ENCODE measurements at regions not wholly inside any gene's neighbourhood (a gene's known extent, or its start where the extent isn't known, plus 50 kb on each side); places are given as distances from the start of the nearest gene placed in this dataset.
"Not testable (repeated sequence)": the region's sequence is repeated elsewhere in the genome, so short reads cannot be mapped to it uniquely, and the experiment has no call there.

DNA sequence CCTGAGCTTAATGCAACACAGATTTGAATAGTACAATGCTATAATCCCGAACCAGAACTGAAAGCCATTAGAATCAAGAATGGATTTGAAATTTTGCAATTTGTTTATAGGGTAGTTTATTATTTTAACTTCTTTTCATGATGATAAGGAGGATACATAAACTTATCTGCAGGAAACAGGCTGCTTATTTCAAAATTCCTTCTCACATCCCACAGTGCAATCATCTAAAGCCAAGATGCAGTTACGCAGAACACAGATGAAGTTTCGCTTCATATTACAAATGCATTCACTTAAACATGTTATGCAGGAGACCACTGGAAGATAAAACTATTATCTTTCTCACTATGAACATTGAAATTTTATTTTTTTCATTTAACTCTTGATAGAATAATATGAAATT, 1019.6 kb downstream of the PLA2G4A start:
- DNase-seq, result no peak

DNA sequence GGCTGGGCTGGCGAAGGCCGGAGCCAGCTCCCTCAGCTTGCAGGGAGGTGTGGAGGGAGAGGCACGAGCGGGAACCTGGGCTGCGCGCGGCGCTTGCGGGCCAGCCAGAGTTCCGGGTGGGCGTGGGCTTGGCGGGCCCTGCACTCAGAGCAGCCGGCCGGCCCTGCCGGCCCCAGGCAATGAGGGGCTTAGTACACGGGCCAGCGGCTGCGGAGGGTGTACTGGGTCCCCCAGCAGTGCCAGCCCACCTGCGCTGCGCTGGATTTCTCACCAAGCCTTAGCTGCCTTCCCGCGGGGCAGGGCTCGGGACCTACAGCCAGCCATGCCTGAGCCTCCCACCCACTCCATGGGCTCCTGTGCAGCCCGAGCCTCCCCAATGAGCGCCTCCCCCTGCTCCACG, 1021.4 kb downstream of the PLA2G4A start:
- not testable (repeated sequence) for DNase-seq

DNA sequence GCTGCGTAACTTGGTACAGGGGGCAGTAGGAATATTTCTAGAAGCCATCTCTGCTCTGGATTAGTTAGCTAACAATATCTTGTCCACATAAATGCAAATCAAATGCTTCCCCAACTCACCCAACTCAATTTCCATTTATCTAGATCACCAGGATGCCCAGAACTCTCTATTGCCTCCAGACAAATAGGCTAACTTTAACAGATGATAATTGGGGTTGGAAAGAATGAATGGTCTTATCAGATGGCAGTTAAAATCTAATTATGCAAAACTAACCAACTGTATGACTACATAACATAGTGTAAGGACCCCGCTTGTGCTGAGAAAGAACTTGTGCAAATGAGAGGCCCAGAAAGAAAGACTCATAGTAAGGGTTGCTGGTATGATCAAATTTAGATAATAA, 1024.8 kb downstream of the PLA2G4A start:
- no peak for DNase-seq

DNA sequence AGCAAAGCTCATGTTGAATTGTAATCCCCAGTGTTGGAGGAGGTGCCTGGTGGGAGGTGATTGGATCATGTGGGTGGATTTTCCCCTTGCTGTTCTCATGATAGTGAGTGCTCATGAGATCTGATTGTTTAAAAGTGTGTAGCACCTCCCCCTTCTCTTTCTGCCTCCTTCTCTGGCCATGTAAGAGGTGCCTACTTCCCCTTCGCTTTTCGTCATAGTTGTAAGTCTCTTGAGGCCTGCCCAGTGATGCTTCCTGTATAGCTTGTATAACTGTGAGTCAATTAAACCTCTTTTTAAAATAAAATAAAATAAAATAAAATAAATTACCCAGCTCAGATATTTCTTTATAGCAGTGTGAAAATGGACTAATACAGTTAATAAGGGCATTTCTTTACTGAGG, 1025.7 kb downstream of the PLA2G4A start:
- no peak for DNase-seq

DNA sequence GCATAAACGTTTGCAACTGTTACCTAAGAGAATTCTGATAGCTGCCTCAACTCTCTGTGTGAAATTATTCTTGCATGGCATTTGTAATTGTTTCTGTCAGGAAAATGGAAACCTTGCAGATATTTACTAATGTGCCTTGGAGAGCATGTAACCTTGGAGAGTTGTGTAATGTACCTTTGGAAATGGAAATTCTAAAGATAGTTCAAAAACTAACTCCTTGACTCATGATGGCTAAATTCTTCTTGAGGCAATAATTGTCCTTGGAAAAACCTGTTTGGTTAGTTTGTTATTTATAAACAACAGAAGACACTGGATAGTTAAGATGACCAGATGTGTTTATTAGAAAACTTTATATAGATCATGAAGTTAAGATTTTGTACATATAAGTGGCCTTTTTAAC, 1033.8 kb downstream of the PLA2G4A start:
- DNase-seq, result no peak

DNA sequence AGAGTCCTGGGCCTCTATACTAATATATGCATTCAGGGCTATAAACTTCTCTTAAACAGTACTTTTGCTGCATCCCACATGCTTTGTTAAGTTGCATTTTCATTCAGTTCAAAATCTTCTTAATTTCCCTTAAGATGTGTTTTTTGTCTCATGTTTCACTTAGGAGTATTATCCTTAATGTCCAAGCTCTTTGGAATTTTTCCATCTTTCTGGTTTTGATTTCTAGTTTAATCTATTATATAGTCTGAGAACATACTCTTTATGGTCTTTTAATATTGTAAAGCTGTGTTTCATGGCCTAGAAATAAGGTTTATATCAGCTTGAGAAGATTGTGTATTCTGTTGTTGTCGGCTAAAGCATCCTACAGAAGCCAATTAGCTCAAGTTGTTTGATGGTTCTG, 1041.8 kb downstream of the PLA2G4A start:
- DNase-seq, result no peak

DNA sequence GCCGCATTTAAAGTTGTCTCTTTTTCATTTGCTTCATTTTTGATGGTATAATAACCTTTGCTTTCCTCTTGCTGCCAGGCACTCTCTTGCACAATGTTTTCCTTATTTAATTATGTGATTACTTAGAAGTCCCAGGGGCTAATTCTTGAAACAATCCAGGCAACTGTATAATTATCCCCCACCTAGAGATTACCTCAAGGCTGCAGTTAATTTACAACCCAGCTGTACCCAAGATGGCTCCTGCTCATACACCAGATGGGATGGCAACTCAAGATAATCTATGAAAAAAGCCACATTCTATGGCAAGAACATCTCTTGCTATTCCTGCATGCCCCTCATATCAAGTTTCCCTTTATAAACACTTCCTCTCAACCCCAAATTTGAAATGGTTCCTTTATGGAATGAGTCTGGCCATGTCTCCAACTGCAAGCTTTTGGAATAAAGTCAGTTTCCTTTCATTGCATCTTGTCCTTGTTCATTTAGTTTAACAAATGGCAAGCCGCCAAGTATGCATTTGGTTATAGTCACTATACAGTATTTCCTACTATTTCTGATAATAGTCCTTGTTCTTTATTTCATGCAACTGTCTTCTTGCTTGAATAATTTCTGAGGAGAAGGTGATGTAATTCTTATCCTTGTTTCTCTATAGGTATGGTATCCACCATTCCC, 1042.6 kb downstream of the PLA2G4A start:
- peak; percentile 52 for DNase-seq

DNA sequence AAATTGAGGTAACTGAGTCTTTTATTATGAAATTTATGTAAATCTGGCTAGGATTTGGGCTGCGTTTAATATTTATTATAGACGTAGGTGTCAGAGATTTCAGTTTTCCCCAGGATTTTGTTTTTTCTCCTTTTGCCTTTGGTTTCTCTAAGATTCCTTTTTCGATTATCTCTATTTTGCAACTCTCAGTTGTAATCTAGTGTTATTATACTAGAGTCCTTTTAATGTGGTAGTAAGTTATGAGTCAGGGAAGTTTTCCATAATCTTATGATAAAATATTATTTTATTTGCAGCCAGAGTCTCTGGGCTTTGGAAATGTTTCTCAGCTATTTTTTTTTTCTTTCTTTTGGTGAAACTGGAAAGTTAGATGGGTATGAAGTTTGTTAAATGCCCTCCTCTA, 1043.8 kb downstream of the PLA2G4A start:
- DNase-seq, result no peak

DNA sequence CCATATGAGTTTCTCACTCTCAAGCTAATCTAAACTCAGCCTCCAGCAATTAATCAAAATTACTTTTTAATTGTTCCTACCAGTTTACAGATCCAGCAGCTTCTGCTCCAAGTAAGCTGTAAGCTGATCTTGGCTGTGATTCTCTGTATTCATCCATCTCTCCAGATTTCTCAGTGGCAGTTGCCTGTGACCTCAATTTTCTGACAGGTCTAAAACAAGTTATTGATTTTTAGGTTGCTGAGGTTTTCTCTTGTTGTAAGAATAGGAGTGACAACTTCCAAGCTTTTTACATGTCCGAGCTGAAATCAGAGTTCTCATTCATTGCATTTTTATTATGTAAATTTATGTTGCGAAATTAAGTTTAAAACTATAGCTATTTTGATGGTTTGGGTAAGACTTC, 1044.4 kb downstream of the PLA2G4A start:
- no peak for DNase-seq

DNA sequence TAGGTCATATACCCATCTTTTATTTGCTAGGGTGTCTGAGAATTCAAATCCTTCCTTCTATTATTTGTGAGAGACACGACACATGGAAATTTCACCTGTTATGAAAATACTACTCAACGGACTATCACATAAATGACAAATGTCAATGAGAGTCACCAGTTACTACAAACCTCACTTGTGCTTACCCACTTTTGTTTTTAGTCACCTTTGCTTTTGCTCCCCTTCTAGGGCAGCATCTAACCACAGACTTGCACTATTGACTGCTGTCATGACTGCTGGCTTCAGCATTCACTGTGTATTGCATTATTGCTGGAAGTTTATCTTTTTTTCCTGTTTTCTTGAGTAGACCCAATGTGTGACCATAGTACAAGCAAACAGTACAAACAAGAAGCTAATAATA, 1048.0 kb downstream of the PLA2G4A start:
- no peak for DNase-seq

DNA sequence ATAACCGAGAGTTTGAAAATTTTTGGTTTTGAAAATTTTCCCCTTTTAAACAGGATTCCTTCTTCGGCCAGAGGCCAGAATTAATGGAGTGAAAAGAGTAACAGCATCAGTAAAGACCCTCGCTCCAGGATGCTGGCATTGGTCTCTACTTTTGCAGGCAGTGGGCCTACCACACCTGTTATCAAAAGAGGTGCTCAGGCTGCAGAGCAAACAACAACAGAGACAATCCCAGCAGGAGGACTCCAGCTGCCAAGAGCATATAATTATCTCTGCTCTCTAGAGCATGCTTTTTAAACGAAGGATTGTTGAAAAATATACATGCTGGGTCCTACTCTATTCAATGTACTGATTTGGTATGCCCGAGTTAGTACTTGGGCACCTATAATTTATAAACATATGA, 1048.5 kb downstream of the PLA2G4A start:
- no peak for DNase-seq

DNA sequence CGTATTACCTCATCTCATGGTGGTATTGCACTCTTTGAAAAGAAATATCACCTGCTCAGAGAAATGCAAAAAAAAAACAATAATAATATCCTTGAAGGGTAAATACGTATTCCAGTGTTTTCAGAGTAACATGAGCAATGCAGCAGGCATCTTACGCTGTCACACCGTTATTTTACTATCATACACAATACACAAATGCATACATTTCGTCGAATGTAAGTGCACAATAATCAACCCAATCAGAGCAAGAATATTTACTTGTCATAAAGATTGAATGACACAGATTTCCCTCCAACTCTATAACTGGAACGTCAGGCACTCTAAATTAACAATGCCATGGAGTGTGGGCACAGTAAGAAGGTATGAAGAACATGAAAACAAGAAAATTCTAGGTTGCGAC, 1050.1 kb downstream of the PLA2G4A start:
- DNase-seq, result no peak

DNA sequence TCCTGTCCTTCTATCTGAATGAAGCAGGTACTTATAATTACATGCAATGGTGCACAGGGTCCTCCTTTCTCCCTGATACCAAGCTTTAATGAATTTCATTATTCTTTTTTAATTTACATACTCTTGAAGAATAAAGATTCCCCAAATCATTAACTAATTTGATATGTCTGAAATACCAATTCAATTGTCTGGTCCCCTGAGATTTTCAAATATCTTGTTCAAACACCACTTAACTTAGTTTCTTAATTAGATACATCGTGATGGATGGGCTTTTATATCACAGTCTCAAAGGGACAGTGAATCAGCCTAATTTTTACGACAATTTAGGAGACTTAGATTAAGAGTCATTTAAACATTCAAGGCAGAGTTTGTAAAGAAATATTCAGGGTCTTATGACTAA, 1054.6 kb downstream of the PLA2G4A start:
- DNase-seq, result no peak

DNA sequence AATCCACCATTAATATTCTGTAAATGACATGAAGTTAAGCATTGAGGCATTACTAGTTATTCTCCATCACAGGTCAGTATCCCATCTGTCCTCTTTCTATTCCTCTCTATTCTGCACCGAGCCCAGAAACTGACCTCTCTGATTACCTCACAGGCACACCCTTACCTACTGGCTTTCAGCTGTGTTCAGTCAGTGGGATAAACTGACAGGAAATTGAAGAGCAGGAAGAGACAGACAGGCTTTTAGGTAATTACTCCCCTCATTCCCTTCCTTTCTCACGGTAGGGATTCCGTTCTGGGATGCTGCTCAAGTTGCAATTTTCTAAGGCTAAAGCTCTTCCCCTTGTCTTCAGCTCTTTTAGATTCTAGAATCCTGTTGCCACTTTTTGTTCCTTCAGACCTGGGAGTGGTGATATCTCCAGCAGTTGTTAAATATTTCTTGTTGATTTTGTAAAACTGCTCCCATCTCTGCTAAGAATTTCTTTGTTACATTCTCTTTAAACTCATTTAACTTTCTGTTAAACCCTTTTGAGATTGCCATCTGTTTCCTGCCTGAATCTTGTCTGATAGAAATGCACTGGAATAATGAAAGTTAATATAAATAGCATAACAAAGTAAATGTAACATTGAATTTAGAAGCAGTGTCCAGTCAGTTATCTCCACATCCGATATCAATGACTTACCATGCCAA, 1063.4 kb downstream of the PLA2G4A start:
- peak; percentile 62 for DNase-seq

DNA sequence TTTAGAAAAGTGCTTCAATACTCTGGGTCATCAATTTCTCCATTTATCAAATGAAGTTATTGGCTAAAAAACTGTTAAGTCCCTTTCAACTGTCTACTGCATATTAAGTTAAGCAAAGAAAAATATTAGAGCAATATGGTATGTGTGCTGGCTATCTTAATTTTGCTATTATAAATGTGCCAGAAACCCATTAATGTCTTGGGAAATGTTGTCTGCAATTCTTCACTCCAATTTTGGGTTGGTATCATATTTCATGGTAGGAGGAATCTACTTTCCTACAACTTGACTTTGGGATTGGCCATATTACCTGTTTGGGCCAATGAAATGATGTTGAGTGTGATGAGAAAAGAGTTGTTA, 1063.9 kb downstream of the PLA2G4A start:
- no peak for DNase-seq

DNA sequence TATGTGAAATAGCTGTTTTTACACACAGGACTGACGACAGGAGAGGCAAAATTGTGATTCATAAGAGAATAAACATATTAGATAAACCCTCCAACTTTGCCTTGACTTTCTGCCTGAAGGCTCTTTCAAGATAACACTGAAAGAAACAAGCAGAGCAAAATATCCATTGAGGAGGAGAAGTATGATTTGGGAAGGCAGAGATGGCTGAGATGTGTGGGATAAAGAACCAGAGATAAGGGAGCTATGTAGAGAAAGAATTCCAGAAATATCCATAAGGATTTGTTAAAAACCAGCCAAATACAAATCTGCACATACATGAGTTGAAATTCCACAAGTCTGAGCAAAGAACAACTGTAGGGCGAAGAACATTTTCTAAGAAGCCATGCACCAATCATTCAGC, 1064.7 kb downstream of the PLA2G4A start:
- no peak for DNase-seq

DNA sequence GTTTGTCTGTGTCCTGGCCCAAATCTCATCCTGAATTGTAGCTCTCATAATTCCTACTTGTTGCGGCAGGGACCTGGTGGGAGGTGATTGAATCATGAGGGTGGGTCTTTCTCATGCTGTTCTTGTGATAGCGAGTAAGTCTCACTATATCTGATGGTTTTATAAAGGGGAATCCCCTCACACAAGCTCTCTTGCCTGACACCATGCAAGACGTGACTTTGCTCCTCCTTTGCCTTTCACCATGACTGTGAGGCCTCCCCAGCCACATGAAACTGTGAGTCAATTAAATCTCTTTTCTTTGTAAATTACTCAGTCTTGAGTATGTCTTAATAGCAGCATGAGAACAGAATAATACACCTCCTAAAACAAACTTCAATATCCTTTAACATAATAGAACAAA, 1065.6 kb downstream of the PLA2G4A start:
- DNase-seq, result no peak

DNA sequence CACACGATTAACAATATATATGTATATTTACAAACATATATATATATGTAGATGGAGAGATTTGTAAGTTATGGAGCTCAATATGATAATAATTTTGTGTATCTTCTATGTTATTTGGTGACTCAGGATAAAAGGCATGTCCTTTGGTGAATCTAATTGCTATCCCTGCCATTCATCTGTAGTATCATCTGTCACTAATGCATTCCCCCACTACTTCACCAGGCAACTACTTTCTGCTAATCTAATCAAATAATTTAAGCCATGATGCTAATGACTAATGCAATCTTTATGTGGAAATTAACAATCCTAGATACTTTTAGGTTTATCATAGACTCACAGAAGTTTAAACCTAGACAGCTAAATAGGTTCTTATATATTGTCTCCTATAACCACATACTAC, 1074.5 kb downstream of the PLA2G4A start:
- DNase-seq, result no peak

DNA sequence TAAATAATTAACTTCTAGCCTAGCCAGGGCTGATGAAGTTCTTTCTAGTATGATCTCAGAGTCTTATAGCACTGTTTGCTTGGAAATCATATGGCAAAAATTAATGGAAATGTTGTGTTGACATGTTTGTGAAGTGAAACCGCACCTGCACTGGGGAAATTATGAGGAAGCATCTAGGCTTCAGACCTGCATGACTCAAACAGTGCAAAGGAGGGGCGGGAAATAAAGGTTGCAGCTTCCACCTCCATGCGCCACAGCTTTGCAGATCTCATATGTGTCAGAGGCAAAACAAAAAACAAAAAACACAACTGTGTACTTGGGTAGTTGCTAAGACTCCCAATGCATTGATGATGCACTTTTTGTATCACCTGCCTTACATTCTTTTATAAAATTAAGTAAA, 1080.6 kb downstream of the PLA2G4A start:
- no peak for DNase-seq

DNA sequence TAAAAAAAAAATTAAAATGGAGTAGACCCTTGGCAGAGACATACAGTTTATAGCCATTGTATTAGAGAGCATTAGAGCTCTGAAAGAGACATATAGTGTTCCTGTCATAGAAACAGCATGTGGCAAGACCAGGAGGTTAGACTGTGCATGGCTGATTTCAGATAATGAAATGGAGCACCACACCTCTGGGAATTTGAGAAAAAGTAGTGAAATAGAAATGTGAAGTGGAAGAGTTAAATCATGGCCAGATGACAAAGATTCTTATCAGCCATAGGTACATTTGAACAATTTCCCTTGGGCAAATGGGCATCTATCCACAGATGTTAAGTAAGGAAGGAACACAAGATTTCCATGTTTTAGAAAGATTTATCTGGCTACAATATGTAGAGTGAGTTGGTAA, 1083.1 kb downstream of the PLA2G4A start:
- no peak for DNase-seq

DNA sequence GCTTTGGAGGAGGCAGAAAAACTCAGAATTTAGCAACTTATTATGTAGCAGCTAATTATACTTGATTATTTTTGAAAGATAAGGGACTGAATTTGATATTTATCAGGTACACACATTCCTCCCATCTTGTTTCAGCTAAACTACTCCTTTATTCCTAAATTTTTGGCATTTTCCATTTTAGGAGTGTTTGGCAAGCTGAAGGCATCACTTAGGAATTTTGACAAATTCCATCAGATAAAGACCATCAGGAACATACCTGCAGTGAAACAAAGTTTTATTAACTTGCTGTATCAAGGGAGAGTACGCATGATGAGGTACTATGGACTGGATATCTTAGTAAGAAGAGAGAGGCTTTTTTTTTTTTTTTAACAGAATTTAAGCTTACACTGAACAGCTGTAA, 1092.2 kb downstream of the PLA2G4A start:
- no peak for DNase-seq

DNA sequence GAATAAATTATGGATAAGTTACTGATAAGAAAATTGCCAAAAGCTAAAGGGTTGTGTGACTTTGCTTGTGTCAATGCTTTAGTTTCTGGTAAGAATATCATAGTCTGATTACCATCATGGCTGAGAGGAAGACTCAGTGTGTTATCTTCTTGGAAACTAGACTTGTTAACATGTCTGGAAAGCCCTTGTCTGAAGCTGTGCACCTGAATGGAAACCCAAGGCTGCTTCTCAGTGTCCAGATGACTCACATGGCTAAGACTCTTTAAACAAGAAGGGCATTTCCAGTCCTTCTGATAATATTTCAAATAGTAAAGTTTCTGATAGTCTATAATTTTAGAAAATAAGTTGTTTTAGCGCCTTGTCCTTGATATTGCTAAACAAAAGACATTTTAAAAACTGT, 1092.7 kb downstream of the PLA2G4A start:
- peak; percentile 69 for DNase-seq

DNA sequence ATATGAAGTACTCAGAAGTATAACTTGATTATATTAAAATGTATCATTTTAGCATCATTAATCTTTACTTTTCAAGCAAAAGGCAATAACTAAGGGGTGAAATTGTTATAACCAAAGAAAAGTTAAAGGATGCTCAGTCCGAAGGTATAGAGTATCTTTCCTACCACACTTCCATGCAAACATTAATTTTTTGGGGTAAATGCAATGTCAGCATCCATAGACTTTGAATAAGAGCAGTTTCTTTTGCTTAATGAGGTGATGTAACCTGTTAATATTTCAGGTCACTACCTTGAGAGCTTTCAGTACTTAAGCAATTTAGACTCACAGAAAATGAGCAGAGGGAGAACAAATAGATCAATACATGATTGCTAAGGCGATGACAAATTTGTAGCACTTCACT, 1093.5 kb downstream of the PLA2G4A start:
- no peak for DNase-seq

DNA sequence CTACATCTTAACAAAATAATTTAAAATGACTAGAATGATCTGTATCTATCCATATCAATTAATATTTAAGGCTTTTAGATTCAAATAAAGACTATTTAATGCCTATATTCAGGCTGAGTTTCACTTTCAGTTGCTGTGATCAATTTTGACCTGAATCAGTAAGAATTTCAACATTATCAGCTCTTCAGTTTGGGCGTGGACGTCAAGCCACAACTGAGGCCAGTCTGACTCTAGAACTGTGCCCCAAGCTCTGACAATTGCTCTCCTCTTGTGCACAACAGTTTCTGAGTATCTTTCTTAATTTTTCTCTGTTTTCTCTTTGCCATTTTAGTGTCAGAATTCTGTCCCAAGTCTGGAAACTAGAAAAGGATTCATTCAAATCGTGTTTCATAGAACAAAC, 1095.5 kb downstream of the PLA2G4A start:
- no peak for DNase-seq

DNA sequence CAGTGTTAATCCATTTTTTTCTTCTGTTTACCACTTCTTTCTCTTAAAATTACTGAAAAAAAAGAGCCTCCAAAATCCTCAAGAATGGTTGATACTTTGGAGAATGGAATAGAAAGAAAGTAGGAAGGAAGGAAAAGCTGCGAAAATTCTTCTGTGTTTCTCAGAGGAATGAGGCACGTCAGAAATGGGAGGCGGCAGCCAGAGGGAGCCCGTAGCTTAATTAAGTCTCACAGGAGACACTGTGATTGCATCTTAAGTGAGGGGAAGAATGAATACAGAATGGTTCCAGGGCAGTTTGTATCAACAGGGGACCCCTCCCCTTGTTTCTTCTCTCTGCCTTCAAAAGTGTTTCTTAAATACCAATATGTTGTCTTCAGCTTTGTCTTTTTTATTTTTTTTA, 1099.5 kb downstream of the PLA2G4A start:
- peak; percentile 72 for DNase-seq

All from islet precursor cell (in vitro differentiated cells).